ENCODE measurements at regions not wholly inside any gene's neighbourhood (a gene's known extent, or its start where the extent isn't known, plus 50 kb on each side); places are given as distances from the start of the nearest gene placed in this dataset.
A peak's percentile ranks its signal among the peaks of the same experiment; 100 is the strongest.

GRCh38 chr10:128506423-128506822 is 380.2 kb upstream of the MKI67 start:
- Mint-ChIP-seq H3K36me3 (ENCODE audit: low read depth) (no peaks in the 10 kb centered on the region), H3K27me3 (ENCODE audit: low read depth, poor library complexity) (peaks cover 17% of the 10 kb centered on the region), H3K4me3 (no peak overlapping the region), H3K9me3 (peaks cover 13% of the 10 kb centered on the region), H3K27ac (no peak overlapping the region), H3K4me1 (peaks cover 5% of the 10 kb centered on the region)
- no peak for DNase-seq
- TF ChIP-seq, protein P1, sequence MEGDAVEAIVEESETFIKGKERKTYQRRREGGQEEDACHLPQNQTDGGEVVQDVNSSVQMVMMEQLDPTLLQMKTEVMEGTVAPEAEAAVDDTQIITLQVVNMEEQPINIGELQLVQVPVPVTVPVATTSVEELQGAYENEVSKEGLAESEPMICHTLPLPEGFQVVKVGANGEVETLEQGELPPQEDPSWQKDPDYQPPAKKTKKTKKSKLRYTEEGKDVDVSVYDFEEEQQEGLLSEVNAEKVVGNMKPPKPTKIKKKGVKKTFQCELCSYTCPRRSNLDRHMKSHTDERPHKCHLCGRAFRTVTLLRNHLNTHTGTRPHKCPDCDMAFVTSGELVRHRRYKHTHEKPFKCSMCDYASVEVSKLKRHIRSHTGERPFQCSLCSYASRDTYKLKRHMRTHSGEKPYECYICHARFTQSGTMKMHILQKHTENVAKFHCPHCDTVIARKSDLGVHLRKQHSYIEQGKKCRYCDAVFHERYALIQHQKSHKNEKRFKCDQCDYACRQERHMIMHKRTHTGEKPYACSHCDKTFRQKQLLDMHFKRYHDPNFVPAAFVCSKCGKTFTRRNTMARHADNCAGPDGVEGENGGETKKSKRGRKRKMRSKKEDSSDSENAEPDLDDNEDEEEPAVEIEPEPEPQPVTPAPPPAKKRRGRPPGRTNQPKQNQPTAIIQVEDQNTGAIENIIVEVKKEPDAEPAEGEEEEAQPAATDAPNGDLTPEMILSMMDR (IDR thresholded peaks at IDR 0.05), result no peak

DNA sequence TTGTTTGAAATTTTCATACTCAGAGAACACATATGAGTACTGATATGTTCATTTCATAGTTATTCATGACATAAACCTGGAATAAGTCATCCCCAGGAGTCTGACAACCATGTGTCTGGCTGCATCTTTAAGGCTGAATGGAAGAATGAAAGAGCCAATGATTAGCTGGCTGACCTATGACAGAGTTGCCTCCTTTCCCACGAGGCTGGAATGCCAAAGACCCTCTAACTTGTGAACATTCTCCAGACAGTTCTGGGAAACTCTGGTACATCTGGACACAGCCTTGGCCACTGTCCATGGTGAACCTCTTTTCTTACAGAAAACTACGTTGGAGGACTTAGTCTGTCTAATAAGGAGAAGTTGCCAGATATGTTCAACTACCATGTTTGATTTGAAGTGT is 380.8 kb upstream of the MKI67 start:
- no peak for DNase-seq
- peaks cover 11% of the 10 kb centered on the region for H3K4me1 Mint-ChIP-seq
- TF ChIP-seq, protein P1 (IDR thresholded peaks at IDR 0.05), result no peak
- no peak overlapping the region for H3K4me3 Mint-ChIP-seq
- peaks cover 17% of the 10 kb centered on the region for H3K27me3 Mint-ChIP-seq (ENCODE audit: low read depth, poor library complexity)
- H3K27ac Mint-ChIP-seq, result no peak overlapping the region
- H3K9me3 Mint-ChIP-seq, result peaks cover 13% of the 10 kb centered on the region
- no peaks in the 10 kb centered on the region for H3K36me3 Mint-ChIP-seq (ENCODE audit: low read depth)

DNA sequence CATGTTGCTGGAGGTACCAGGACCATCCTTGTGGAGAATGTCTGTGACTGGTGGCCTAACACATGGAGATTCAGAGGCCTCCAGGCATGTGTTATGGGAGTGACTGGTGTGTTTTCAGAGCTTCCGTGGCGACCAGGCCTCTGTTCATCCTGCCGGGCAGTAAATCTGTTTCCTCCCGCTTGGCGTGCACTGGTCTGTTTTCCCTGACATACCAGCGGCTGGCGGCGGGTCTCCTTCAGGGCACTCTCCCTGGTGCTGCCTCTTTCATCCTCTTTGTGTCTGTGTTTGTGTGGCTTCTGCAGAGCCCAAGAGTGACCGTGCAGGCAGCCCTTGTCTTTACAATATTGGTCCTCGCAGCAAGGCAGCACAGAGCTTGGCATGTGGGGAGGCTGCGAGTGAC is 385.1 kb upstream of the MKI67 start:
- DNase-seq, result peak; percentile 49
- H3K4me3 Mint-ChIP-seq, result no peak overlapping the region

GRCh38 chr10:128512767-128513166 is 386.5 kb upstream of the MKI67 start:
- no peaks in the 10 kb centered on the region for H3K36me3 Mint-ChIP-seq (ENCODE audit: low read depth)
- TF ChIP-seq, protein P1 (IDR thresholded peaks at IDR 0.05), result no peak

More for the DNA sequence above, 385.1 kb upstream of the MKI67 start:
- Mint-ChIP-seq H3K36me3 (ENCODE audit: low read depth) (no peaks in the 10 kb centered on the region), H3K27ac (peak overlapping the region; percentile 42), H3K4me1 (peaks cover 17% of the 10 kb centered on the region), H3K27me3 (ENCODE audit: low read depth, poor library complexity) (peaks cover 10% of the 10 kb centered on the region), H3K9me3 (peaks cover 13% of the 10 kb centered on the region)
- TF ChIP-seq, protein P1 (IDR thresholded peaks at IDR 0.05), result no peak

DNA sequence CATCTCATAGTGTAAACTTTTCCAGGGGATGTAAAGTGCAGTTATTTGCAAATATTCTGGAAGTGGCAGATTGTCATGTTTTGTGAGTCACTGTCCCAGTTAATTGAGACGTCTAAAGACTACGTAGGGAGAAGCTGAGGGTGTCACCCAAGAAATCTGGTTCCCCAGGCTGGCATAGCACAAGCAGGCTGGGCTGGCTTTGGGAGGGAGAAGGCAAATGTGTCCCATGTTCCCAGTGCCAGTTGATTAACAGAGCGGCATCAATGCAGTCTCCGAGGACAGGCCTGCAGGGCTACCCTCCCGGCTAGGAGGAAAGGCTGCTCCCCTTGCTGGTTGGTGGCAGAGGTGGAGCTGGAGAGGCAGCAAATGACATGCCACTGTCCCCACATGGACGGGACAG is 388.3 kb upstream of the MKI67 start:
- Mint-ChIP-seq H3K36me3 (ENCODE audit: low read depth) (no peaks in the 10 kb centered on the region), H3K4me3 (no peak overlapping the region), H3K9me3 (no peaks in the 10 kb centered on the region)

More at GRCh38 chr10:128512767-128513166, 386.5 kb upstream of the MKI67 start:
- no peak overlapping the region for H3K4me3 Mint-ChIP-seq
- no peak for DNase-seq
- H3K9me3 Mint-ChIP-seq, result peaks cover 11% of the 10 kb centered on the region
- H3K4me1 Mint-ChIP-seq, result peaks cover 17% of the 10 kb centered on the region
- H3K27ac Mint-ChIP-seq, result no peak overlapping the region
- H3K27me3 Mint-ChIP-seq (ENCODE audit: low read depth, poor library complexity), result peaks cover 14% of the 10 kb centered on the region

DNA sequence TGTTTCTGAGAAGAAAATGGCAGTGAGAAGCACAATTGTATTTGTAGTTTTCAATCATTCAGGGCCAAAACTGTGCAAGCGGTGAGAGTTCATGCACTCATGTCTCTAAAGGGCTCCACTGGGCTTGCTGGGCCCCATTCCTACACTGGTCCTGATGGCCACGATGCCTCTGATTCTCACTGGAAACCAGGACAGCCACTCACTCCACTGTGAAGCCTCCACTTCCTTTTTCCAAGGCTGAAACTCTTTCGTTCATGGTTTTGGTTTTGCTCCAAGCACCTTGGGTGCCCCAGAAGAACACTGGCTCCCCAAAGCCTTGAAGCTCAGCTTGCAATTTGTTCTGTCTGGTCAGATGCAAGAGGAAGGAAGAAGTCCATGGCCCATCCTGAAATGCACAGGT is 390.0 kb upstream of the MKI67 start:
- no peak for DNase-seq
- H3K4me1 Mint-ChIP-seq, result peaks cover 15% of the 10 kb centered on the region
- H3K36me3 Mint-ChIP-seq (ENCODE audit: low read depth), result no peaks in the 10 kb centered on the region
- TF ChIP-seq, protein P1 (IDR thresholded peaks at IDR 0.05), result no peak
- H3K27ac Mint-ChIP-seq, result no peak overlapping the region
- H3K27me3 Mint-ChIP-seq (ENCODE audit: low read depth, poor library complexity), result peaks cover 9% of the 10 kb centered on the region
- no peak overlapping the region for H3K4me3 Mint-ChIP-seq
- no peaks in the 10 kb centered on the region for H3K9me3 Mint-ChIP-seq

More for the DNA sequence above, 388.3 kb upstream of the MKI67 start:
- TF ChIP-seq, protein P1 (IDR thresholded peaks at IDR 0.05), result no peak
- Mint-ChIP-seq H3K4me1 (peaks cover 17% of the 10 kb centered on the region), H3K27me3 (ENCODE audit: low read depth, poor library complexity) (peaks cover 9% of the 10 kb centered on the region), H3K27ac (no peak overlapping the region)
- DNase-seq, result no peak
